ENCODE measurements at regions not wholly inside any gene's neighbourhood (a gene's known extent, or its start where the extent isn't known, plus 50 kb on each side); places are given as distances from the start of the nearest gene placed in this dataset.
"Not testable (repeated sequence)": the region's sequence is repeated elsewhere in the genome, so short reads cannot be mapped to it uniquely, and the experiment has no call there.

DNA sequence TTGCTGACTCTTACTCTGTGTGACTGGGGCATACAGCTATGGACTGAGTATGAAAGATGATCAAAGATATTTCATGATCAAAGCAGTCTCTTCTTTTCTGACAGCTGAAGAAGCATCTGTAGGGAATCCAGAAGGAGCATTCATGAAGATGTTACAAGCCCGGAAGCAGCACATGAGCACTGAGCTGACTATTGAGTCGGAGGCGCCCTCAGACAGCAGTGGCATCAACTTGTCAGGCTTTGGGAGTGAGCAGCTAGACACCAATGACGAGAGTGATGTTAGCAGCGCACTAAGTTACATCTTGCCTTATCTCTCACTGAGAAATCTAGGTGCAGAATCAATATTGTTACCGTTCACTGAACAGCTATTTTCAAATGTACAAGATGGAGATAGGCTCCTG is 154.4 kb downstream of the GOSR1 start:
- H4K91ac ChIP-seq (ENCODE audit: low read length); H3K18ac ChIP-seq (ENCODE audit: low read depth in 1 of 2, low read length in 2 of 2); H3K4me3 ChIP-seq (ENCODE audit: insufficient read depth in 1 of 2, low read depth in 1 of 2, low read length in 2 of 2); H3K14ac ChIP-seq (ENCODE audit: low read length in 2 of 2); H2AFZ ChIP-seq (ENCODE audit: low read depth, low read length); H2BK120ac ChIP-seq (ENCODE audit: low read depth, low read length); H2BK15ac ChIP-seq (ENCODE audit: low read depth, poor library complexity, severe bottlenecking); H3K4me2 ChIP-seq (ENCODE audit: low read length, poor library complexity, severe bottlenecking); H3K27ac ChIP-seq (ENCODE audit: low read length, poor library complexity, severe bottlenecking); DNase-seq; H2BK12ac ChIP-seq (ENCODE audit: low read length in 2 of 2); H3K79me1 ChIP-seq (replicated peaks; ENCODE audit: low read length, poor library complexity, severe bottlenecking); H3K23ac ChIP-seq (ENCODE audit: low read length in 2 of 2); H3K9me3 ChIP-seq (ENCODE audit: control insufficient read depth, low read length); H2AK5ac ChIP-seq (ENCODE audit: low read length, severe bottlenecking); H3K4ac ChIP-seq (ENCODE audit: low read depth in 1 of 2, low read length in 2 of 2); H3K4me1 ChIP-seq (ENCODE audit: control insufficient read depth, insufficient read depth, low read depth, low read length); H4K8ac ChIP-seq (ENCODE audit: low read length); H2BK5ac ChIP-seq (ENCODE audit: low read depth, low read length, poor library complexity, severe bottlenecking); H3K27me3 ChIP-seq (ENCODE audit: control insufficient read depth in 1 of 2, insufficient read depth in 1 of 2, low read length in 2 of 2); H3K9ac ChIP-seq (ENCODE audit: low read length): not testable (repeated sequence)
- H3K36me3 ChIP-seq (ENCODE audit: control insufficient read depth in 1 of 2, insufficient read depth in 2 of 2, low read depth in 1 of 2, low read length in 2 of 2): peaks cover 0 to 13% of the 10 kb centered on the region in 2 experiments
- 95% methylated on average over 5 of the region's 6 CpGs for WGBS

DNA sequence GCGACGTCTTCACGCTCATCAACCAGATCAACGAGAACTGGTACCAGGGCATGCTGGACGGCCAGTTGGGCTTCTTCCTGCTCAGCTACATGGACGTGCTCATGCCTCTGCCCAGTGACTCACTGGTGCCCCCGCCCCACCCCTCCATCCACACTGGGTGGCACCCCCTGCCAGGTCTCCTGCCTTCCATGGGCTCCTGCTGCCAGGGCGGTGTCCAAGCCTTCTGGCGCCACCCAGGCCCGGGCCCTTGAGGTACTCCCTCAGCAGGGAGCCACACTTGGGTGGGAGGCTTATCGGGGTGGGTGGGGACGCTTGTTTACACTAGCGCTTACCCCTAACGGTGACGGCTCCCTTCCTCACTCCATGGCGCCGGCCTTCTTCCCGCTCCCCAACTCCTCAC is 148.2 kb downstream of the GOSR1 start:
- H2BK12ac ChIP-seq (ENCODE audit: low read length in 2 of 2); H2BK5ac ChIP-seq (ENCODE audit: low read depth, low read length, poor library complexity, severe bottlenecking); H3K4me2 ChIP-seq (ENCODE audit: low read length, poor library complexity, severe bottlenecking); H2AFZ ChIP-seq (ENCODE audit: low read depth, low read length); H3K18ac ChIP-seq (ENCODE audit: low read depth in 1 of 2, low read length in 2 of 2); H3K4me3 ChIP-seq (ENCODE audit: insufficient read depth in 1 of 2, low read depth in 1 of 2, low read length in 2 of 2); H4K91ac ChIP-seq (ENCODE audit: low read length); H2BK120ac ChIP-seq (ENCODE audit: low read depth, low read length); H2BK15ac ChIP-seq (ENCODE audit: low read depth, poor library complexity, severe bottlenecking); H3K27ac ChIP-seq (ENCODE audit: low read length, poor library complexity, severe bottlenecking); H3K9ac ChIP-seq (ENCODE audit: low read length); H3K4me1 ChIP-seq (ENCODE audit: control insufficient read depth, insufficient read depth, low read depth, low read length); DNase-seq; H3K27me3 ChIP-seq (ENCODE audit: control insufficient read depth in 1 of 2, insufficient read depth in 1 of 2, low read length in 2 of 2); H2AK5ac ChIP-seq (ENCODE audit: low read length, severe bottlenecking); H3K14ac ChIP-seq (ENCODE audit: low read length in 2 of 2); H3K79me1 ChIP-seq (replicated peaks; ENCODE audit: low read length, poor library complexity, severe bottlenecking); H4K8ac ChIP-seq (ENCODE audit: low read length); H3K23ac ChIP-seq (ENCODE audit: low read length in 2 of 2); H3K4ac ChIP-seq (ENCODE audit: low read depth in 1 of 2, low read length in 2 of 2); H3K9me3 ChIP-seq (ENCODE audit: control insufficient read depth, low read length): not testable (repeated sequence)
- WGBS: 95% methylated on average over 6 of the region's 18 CpGs
- peaks cover 9 to 15% of the 10 kb centered on the region in 2 experiments for H3K36me3 ChIP-seq (ENCODE audit: control insufficient read depth in 1 of 2, insufficient read depth in 2 of 2, low read depth in 1 of 2, low read length in 2 of 2)

DNA sequence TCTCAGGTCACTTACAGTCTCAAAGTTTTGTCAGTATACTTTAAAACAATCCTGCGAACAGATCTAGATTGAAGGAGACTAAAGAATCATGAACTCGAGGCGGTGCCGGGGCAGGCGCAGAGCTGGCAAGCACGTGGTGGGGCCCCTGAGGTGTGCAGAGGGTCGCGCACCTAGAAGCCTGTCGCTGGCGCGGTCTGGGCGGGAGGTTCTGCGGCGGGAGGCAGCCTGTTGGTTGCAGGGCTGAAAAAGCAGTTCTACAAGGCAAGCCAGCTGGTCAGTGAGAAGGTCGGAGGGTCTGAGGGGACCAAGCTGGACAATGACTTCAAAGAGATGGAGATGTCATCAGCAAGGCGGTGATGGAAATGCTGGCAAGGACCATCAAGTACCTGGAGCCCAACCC is 147.0 kb downstream of the GOSR1 start:
- not testable (repeated sequence) for H2BK120ac ChIP-seq (ENCODE audit: low read depth, low read length); DNase-seq; H2AFZ ChIP-seq (ENCODE audit: low read depth, low read length); H3K27ac ChIP-seq (ENCODE audit: low read length, poor library complexity, severe bottlenecking); H2BK15ac ChIP-seq (ENCODE audit: low read depth, poor library complexity, severe bottlenecking); H3K9ac ChIP-seq (ENCODE audit: low read length); H3K4ac ChIP-seq (ENCODE audit: low read depth in 1 of 2, low read length in 2 of 2); H3K79me1 ChIP-seq (replicated peaks; ENCODE audit: low read length, poor library complexity, severe bottlenecking); H3K14ac ChIP-seq (ENCODE audit: low read length in 2 of 2); H3K23ac ChIP-seq (ENCODE audit: low read length in 2 of 2); H3K27me3 ChIP-seq (ENCODE audit: control insufficient read depth in 1 of 2, insufficient read depth in 1 of 2, low read length in 2 of 2); H3K9me3 ChIP-seq (ENCODE audit: control insufficient read depth, low read length); H3K4me3 ChIP-seq (ENCODE audit: insufficient read depth in 1 of 2, low read depth in 1 of 2, low read length in 2 of 2); H3K4me2 ChIP-seq (ENCODE audit: low read length, poor library complexity, severe bottlenecking); H2AK5ac ChIP-seq (ENCODE audit: low read length, severe bottlenecking); H4K8ac ChIP-seq (ENCODE audit: low read length); H2BK12ac ChIP-seq (ENCODE audit: low read length in 2 of 2); H3K4me1 ChIP-seq (ENCODE audit: control insufficient read depth, insufficient read depth, low read depth, low read length); H3K18ac ChIP-seq (ENCODE audit: low read depth in 1 of 2, low read length in 2 of 2); H4K91ac ChIP-seq (ENCODE audit: low read length); H2BK5ac ChIP-seq (ENCODE audit: low read depth, low read length, poor library complexity, severe bottlenecking)
- 98% methylated on average over 16 of the region's 16 CpGs for WGBS
- peaks cover 9 to 15% of the 10 kb centered on the region in 2 experiments for H3K36me3 ChIP-seq (ENCODE audit: control insufficient read depth in 1 of 2, insufficient read depth in 2 of 2, low read depth in 1 of 2, low read length in 2 of 2)

DNA sequence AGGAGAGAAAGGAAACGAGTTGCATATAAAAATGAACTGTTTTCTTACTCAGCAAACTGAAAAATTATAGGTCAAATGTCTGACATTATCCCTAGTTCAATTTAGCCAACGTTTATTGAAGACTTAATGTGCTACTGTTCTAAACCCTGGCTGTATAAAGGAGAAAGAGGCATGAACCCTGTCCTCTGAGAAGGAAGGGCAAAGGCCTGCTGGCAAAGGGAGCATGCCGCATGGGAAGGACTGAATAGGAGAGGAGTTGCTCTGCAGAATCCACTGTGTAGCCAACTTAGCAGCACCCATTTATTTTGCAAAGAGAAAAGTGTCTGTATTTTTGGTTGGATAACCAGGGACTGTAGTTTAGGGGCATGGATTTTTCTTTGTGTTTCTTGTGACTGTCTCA is 132.5 kb downstream of the GOSR1 start:
- not testable (repeated sequence) for H3K23ac ChIP-seq (ENCODE audit: low read length in 2 of 2); H3K18ac ChIP-seq (ENCODE audit: low read depth in 1 of 2, low read length in 2 of 2); H3K27ac ChIP-seq (ENCODE audit: low read length, poor library complexity, severe bottlenecking); H4K91ac ChIP-seq (ENCODE audit: low read length); H3K4me1 ChIP-seq (ENCODE audit: control insufficient read depth, insufficient read depth, low read depth, low read length); H3K79me1 ChIP-seq (replicated peaks; ENCODE audit: low read length, poor library complexity, severe bottlenecking); H3K36me3 ChIP-seq (ENCODE audit: control insufficient read depth in 1 of 2, insufficient read depth in 2 of 2, low read depth in 1 of 2, low read length in 2 of 2); H3K9me3 ChIP-seq (ENCODE audit: control insufficient read depth, low read length); H3K27me3 ChIP-seq (ENCODE audit: control insufficient read depth in 1 of 2, insufficient read depth in 1 of 2, low read length in 2 of 2); H2AFZ ChIP-seq (ENCODE audit: low read depth, low read length); H3K4me2 ChIP-seq (ENCODE audit: low read length, poor library complexity, severe bottlenecking); H2BK120ac ChIP-seq (ENCODE audit: low read depth, low read length); H3K9ac ChIP-seq (ENCODE audit: low read length); H2BK5ac ChIP-seq (ENCODE audit: low read depth, low read length, poor library complexity, severe bottlenecking); H2BK12ac ChIP-seq (ENCODE audit: low read length in 2 of 2); H2BK15ac ChIP-seq (ENCODE audit: low read depth, poor library complexity, severe bottlenecking); H2AK5ac ChIP-seq (ENCODE audit: low read length, severe bottlenecking); H3K4me3 ChIP-seq (ENCODE audit: insufficient read depth in 1 of 2, low read depth in 1 of 2, low read length in 2 of 2); H3K4ac ChIP-seq (ENCODE audit: low read depth in 1 of 2, low read length in 2 of 2); H4K8ac ChIP-seq (ENCODE audit: low read length); H3K14ac ChIP-seq (ENCODE audit: low read length in 2 of 2); DNase-seq
- 100% methylated on average over 1 of the region's 3 CpGs for WGBS

Measured in mesenchymal stem cell (in vitro differentiated cells and primary cell).